ENCODE measurements at regions not wholly inside any gene's neighbourhood (a gene's known extent, or its start where the extent isn't known, plus 50 kb on each side); places are given as distances from the start of the nearest gene placed in this dataset.
"Not testable (repeated sequence)": the region's sequence is repeated elsewhere in the genome, so short reads cannot be mapped to it uniquely, and the experiment has no call there.

GRCh38 chr9:110066929-110067716 is 140.8 kb downstream of the C9orf152 start:
- no peak for FAIRE-seq

GRCh38 chr9:110068212-110068611 is 139.7 kb downstream of the C9orf152 start:
- FAIRE-seq, result no peak

- FAIRE-seq, result no peak
These were observed 138.4 kb downstream of the C9orf152 start for GRCh38 chr9:110069326-110070248.

- FAIRE-seq, result no peak
These were observed 135.2 kb downstream of the C9orf152 start for GRCh38 chr9:110072597-110073355.

- FAIRE-seq, result no peak
These were observed 134.5 kb downstream of the C9orf152 start for GRCh38 chr9:110073356-110073905.

GRCh38 chr9:110076894-110077725 is 130.8 kb downstream of the C9orf152 start:
- no peak for FAIRE-seq

- FAIRE-seq, result no peak
These were observed 130.0 kb downstream of the C9orf152 start for GRCh38 chr9:110077925-110078324.

GRCh38 chr9:110078604-110079003 is 129.4 kb downstream of the C9orf152 start:
- FAIRE-seq, result peak; percentile 4

- FAIRE-seq, result no peak
These were observed 126.6 kb downstream of the C9orf152 start for GRCh38 chr9:110081395-110081794.

- FAIRE-seq, result no peak
These were observed 124.1 kb downstream of the C9orf152 start for GRCh38 chr9:110083866-110084265.

- FAIRE-seq, result no peak
These were observed 121.4 kb downstream of the C9orf152 start for GRCh38 chr9:110086537-110086936.

- no peak for FAIRE-seq
These were observed 120.4 kb downstream of the C9orf152 start for GRCh38 chr9:110087605-110088004.

GRCh38 chr9:110088099-110088498 is 119.9 kb downstream of the C9orf152 start:
- FAIRE-seq, result no peak

- no peak for FAIRE-seq
These were observed 118.1 kb downstream of the C9orf152 start for GRCh38 chr9:110089681-110090370.

- FAIRE-seq, result no peak
These were observed 115.2 kb downstream of the C9orf152 start for GRCh38 chr9:110092792-110093191.

GRCh38 chr9:110093417-110093816 is 114.5 kb downstream of the C9orf152 start:
- no peak for FAIRE-seq

- FAIRE-seq, result no peak
These were observed 114.1 kb downstream of the C9orf152 start for GRCh38 chr9:110093871-110094270.

GRCh38 chr9:110095161-110095595 is 112.8 kb downstream of the C9orf152 start:
- no peak for FAIRE-seq

GRCh38 chr9:110095776-110096175 is 112.2 kb downstream of the C9orf152 start:
- no peak for FAIRE-seq

GRCh38 chr9:110096674-110097073 is 111.3 kb downstream of the C9orf152 start:
- not testable (repeated sequence) for FAIRE-seq

All from endometrium (tissue), 2 donors.